Esophagus mucosa (tissue), 1 donor: ENCODE measurements at regions not wholly inside any gene's neighbourhood (a gene's known extent, or its start where the extent isn't known, plus 50 kb on each side); places are given as distances from the start of the nearest gene placed in this dataset.

Experiments
- ATAC-seq: fragments of 200-7000 bp; cut with Tn5 transposase; one replicate; pipeline ENCODE4 v1.9.1; 2020
- donor health status: DM: yes; HTN: yes; CAD: no.

GRCh38 chr5:161235569-161235968 lies 311.0 kb downstream of the GABRB2 start:
- ATAC-seq: no peak

- ATAC-seq: no peak
Measured at GRCh38 chr5:161233553-161233952, 313.0 kb downstream of the GABRB2 start.

GRCh38 chr5:161230221-161230620 lies 316.3 kb downstream of the GABRB2 start:
- no peak for ATAC-seq

GRCh38 chr5:161219816-161220215 lies 326.7 kb downstream of the GABRB2 start:
- no peak for ATAC-seq

GRCh38 chr5:161216877-161217276 lies 329.6 kb downstream of the GABRB2 start:
- no peak for ATAC-seq

- no peak for ATAC-seq
Measured at GRCh38 chr5:161212123-161212712, 334.3 kb downstream of the GABRB2 start.

GRCh38 chr5:161201558-161201957 lies 345.0 kb downstream of the GABRB2 start:
- ATAC-seq: no peak

- no peak for ATAC-seq
Measured at GRCh38 chr5:161190778-161191177, 338.8 kb upstream of the ATP10B start.

- no peak for ATAC-seq
Measured at GRCh38 chr5:161190086-161190485, 338.1 kb upstream of the ATP10B start.

- ATAC-seq: no peak
Measured at GRCh38 chr5:161189452-161189851, 337.4 kb upstream of the ATP10B start.

GRCh38 chr5:161183559-161183958 lies 331.5 kb upstream of the ATP10B start:
- no peak for ATAC-seq

GRCh38 chr5:161176221-161176620 lies 324.2 kb upstream of the ATP10B start:
- ATAC-seq: no peak

GRCh38 chr5:161169776-161170175 lies 317.8 kb upstream of the ATP10B start:
- no peak for ATAC-seq

GRCh38 chr5:161167016-161167767 lies 315.2 kb upstream of the ATP10B start:
- no peak for ATAC-seq

GRCh38 chr5:161165998-161166660 lies 314.1 kb upstream of the ATP10B start:
- ATAC-seq: no peak

- ATAC-seq: no peak
Measured at GRCh38 chr5:161157925-161158324, 305.9 kb upstream of the ATP10B start.

- ATAC-seq: no peak
Measured at GRCh38 chr5:161155451-161155850, 303.4 kb upstream of the ATP10B start.

- ATAC-seq: no peak
Measured at GRCh38 chr5:161152415-161152940, 300.5 kb upstream of the ATP10B start.

GRCh38 chr5:161150441-161150988 lies 298.5 kb upstream of the ATP10B start:
- ATAC-seq: no peak

GRCh38 chr5:161149078-161149477 lies 297.1 kb upstream of the ATP10B start:
- ATAC-seq: no peak

GRCh38 chr5:161138751-161139455 lies 286.9 kb upstream of the ATP10B start:
- no peak for ATAC-seq

- ATAC-seq: no peak
Measured at GRCh38 chr5:161134956-161135355, 282.9 kb upstream of the ATP10B start.

- ATAC-seq: no peak
Measured at GRCh38 chr5:161134083-161134482, 282.1 kb upstream of the ATP10B start.
